GM12878 (cell line): ENCODE measurements at regions not wholly inside any gene's neighbourhood (a gene's known extent, or its start where the extent isn't known, plus 50 kb on each side); places are given as distances from the start of the nearest gene placed in this dataset.

Experiments
- ATAC-seq: fragments of 200-7000 bp; cut with Tn5 transposase; 3 replicates; pipeline ENCODE4 v1.9.1; 2020; ENCODE audit warnings: mild to moderate bottlenecking, moderate library complexity
- BruUV-seq: library from RNA; stranded (reverse); fragments of 400-500 nt; replicated peaks from 2 replicates; lab custom pipeline; 2021; lab: Mats Ljungman, UMichigan
- CTCF ChIA-PET: fragments of 300-600 bp; sonication (Branson Sonifier 250); formaldehyde crosslinking; extraction: SDS; loops from one replicate; lab custom pipeline; 2021; ENCODE audit warnings: inconsistent platforms; lab: Yijun Ruan, JAX
- POLR2A ChIA-PET: fragments of 350-600 bp; formaldehyde crosslinking; extraction: SDS; loops from one replicate; lab custom pipeline; 2021; ENCODE audit warnings: inconsistent platforms; lab: Charles Lee
- RAD21 ChIA-PET: fragments of 300-600 bp; sonication (Branson Sonifier 250); formaldehyde crosslinking; loops from one replicate; lab custom pipeline; 2023; ENCODE audit warnings: antibody characterized with exemption; ENCODE audit not compliant: unreplicated experiment; lab: Charles Lee
- SMC1A ChIA-PET: fragments of 300-600 bp; sonication (Branson Sonifier 250); formaldehyde crosslinking; loops from one replicate; lab custom pipeline; 2023; ENCODE audit not compliant: unreplicated experiment, uncharacterized antibody; lab: Charles Lee
- DNase-seq: peaks from one replicate; pipeline ENCODE4 v3.0.0-alpha.2; 2011; ENCODE audit warnings: low read depth, low spot score
- FAIRE-seq: peaks from 3 replicates; lab custom pipeline; 2011; peaks lifted over from hg19 to GRCh38; lab: Jason Lieb, UNC
- H2AFZ ChIP-seq: 2 replicates; pipeline ENCODE4 v1.6.0; 2011; ENCODE audit warnings: low read depth, low read length, control low read depth; ENCODE audit not compliant: control insufficient read depth
- H3K27ac ChIP-seq: 2 replicates; pipeline ENCODE4 v1.5.1; 2011; ENCODE audit warnings: control low read depth; ENCODE audit not compliant: control insufficient read depth, insufficient read depth
- H3K27me3 ChIP-seq, 2 experiments: replicated peaks in 1 of 2; 2 replicates each; pipeline versions ENCODE4 v1.6.0 to v1.6.1; 2011; ENCODE audit warnings: low read length in 1 of 2; ENCODE audit not compliant: control insufficient read depth in 2 of 2, insufficient read depth in 2 of 2
- H3K36me3 ChIP-seq, 2 experiments: 2 replicates each; pipeline ENCODE4 v1.5.1; 2011; ENCODE audit warnings: low read length in 1 of 2; ENCODE audit not compliant: control insufficient read depth in 2 of 2, insufficient read depth in 2 of 2
- H3K4me1 ChIP-seq: 2 replicates; pipeline ENCODE4 v1.6.1; 2011; ENCODE audit warnings: mild to moderate bottlenecking, low read length, moderate library complexity, mixed read lengths; ENCODE audit not compliant: control insufficient read depth, insufficient read depth
- H3K4me2 ChIP-seq: 2 replicates; pipeline ENCODE4 v1.6.0; 2011; ENCODE audit warnings: control low read depth; ENCODE audit not compliant: control insufficient read depth, insufficient read depth
- H3K4me3 ChIP-seq: fragments of 200-600 bp; sonication (generic); 2 replicates; pipeline ENCODE4 v1.5.1; 2016
- H3K79me2 ChIP-seq: 2 replicates; pipeline ENCODE4 v1.6.0; 2011; ENCODE audit warnings: low read length; ENCODE audit not compliant: control insufficient read depth, insufficient read depth
- H3K9ac ChIP-seq: 2 replicates; pipeline ENCODE4 v1.8.0; 2011; ENCODE audit warnings: low read length, control low read depth, mixed read lengths; ENCODE audit not compliant: control insufficient read depth, insufficient read depth
- H3K9me3 ChIP-seq: replicated peaks from 3 replicates; pipeline ENCODE4 v1.5.1; 2011; ENCODE audit warnings: mild to moderate bottlenecking, low read length; ENCODE audit not compliant: control insufficient read depth, insufficient read depth
- H4K20me1 ChIP-seq: 2 replicates; pipeline ENCODE4 v1.6.0; 2011; ENCODE audit not compliant: control insufficient read depth, insufficient read depth
- BMI1 ChIP-seq: fragments of 450-650 bp; IDR thresholded peaks from 2 replicates; pipeline ENCODE4 v1.6.1; 2016; ENCODE audit warnings: mild to moderate bottlenecking, moderate library complexity, borderline replicate concordance
- CBX5 ChIP-seq: sonication (generic); IDR thresholded peaks from 2 replicates; pipeline ENCODE4 v1.6.1; 2016; ENCODE audit warnings: low read depth, moderate library complexity, mild to moderate bottlenecking, inconsistent platforms
- CEBPB ChIP-seq, 2 experiments: fragments of 150-350 bp in 1 of 2; IDR thresholded peaks; 2 replicates each; pipeline ENCODE4 v1.6.1; 2012 to 2014; ENCODE audit warnings: low read depth in 2 of 2, low read length in 2 of 2, borderline replicate concordance in 1 of 2, inconsistent platforms in 1 of 2
- GABPA ChIP-seq: IDR thresholded peaks from 2 replicates; pipeline ENCODE4 v1.6.1; 2014; ENCODE audit warnings: antibody characterized with exemption, low read depth, mild to moderate bottlenecking, inconsistent platforms
- HCFC1 ChIP-seq: fragments of 150-350 bp; IDR thresholded peaks from 2 replicates; pipeline ENCODE4 v1.6.1; 2014; ENCODE audit warnings: low read length
- JUNB ChIP-seq: IDR thresholded peaks from 2 replicates; pipeline ENCODE4 v1.6.1; 2016; ENCODE audit warnings: antibody characterized with exemption, mild to moderate bottlenecking
- MEF2A ChIP-seq: IDR thresholded peaks from 2 replicates; pipeline ENCODE4 v1.6.1; 2011; ENCODE audit warnings: low read depth, mild to moderate bottlenecking, low read length, moderate library complexity; ENCODE audit not compliant: insufficient read depth
- MTA3 ChIP-seq: IDR thresholded peaks from 2 replicates; pipeline ENCODE4 v1.6.1; 2012; ENCODE audit warnings: low read length, inconsistent platforms, borderline replicate concordance
- NRF1 ChIP-seq: conservative IDR thresholded peaks from 2 replicates; pipeline ENCODE4 v1.6.1; 2011; ENCODE audit warnings: mild to moderate bottlenecking, low read depth, low read length, improper control_type of control experiment
- PAX8 ChIP-seq: fragments of 450-650 bp; IDR thresholded peaks from 2 replicates; pipeline ENCODE4 v1.6.1; 2017; ENCODE audit warnings: mild to moderate bottlenecking, moderate library complexity
- SIX5 ChIP-seq: IDR thresholded peaks from 2 replicates; pipeline ENCODE4 v1.6.1; 2011; ENCODE audit warnings: mild to moderate bottlenecking, low read depth, low read length, moderate library complexity; ENCODE audit not compliant: severe bottlenecking
- ZBTB40 ChIP-seq: fragments of 450-650 bp; IDR thresholded peaks from 2 replicates; pipeline ENCODE4 v1.6.1; 2016; ENCODE audit warnings: mild to moderate bottlenecking, moderate library complexity, borderline replicate concordance
- WGBS: methylation state at CpG from one replicate; pipeline ENCODE4 v1.1.6; 2016; ENCODE audit warnings: low lambda C conversion rate; ENCODE audit not compliant: insufficient replicate concordance, insufficient coverage; ENCODE audit errors: missing lambda C conversion rate; 5-methylcytosine and 5-hydroxymethylcytosine counted together
- in situ Hi-C: fragments of 300-500 bp; cut with MboI; formaldehyde crosslinking; loops from 9 replicates; pipeline ENCODE4 v1.14.3; 2018; ENCODE audit warnings: mixed read lengths
- intact Hi-C: fragments of 100-400 bp; cut with micrococcal nuclease; formaldehyde crosslinking; loops from one replicate; pipeline ENCODE4 v1.14.2; 2022; ENCODE audit not compliant: unreplicated experiment
- TF ChIP-seq, protein P1 (sequence below): fragments of 450-650 bp; IDR thresholded peaks from 2 replicates; pipeline ENCODE4 v1.6.1; 2018; ENCODE audit warnings: borderline replicate concordance, mild to moderate bottlenecking; ENCODE audit not compliant: partially characterized antibody

DNA sequence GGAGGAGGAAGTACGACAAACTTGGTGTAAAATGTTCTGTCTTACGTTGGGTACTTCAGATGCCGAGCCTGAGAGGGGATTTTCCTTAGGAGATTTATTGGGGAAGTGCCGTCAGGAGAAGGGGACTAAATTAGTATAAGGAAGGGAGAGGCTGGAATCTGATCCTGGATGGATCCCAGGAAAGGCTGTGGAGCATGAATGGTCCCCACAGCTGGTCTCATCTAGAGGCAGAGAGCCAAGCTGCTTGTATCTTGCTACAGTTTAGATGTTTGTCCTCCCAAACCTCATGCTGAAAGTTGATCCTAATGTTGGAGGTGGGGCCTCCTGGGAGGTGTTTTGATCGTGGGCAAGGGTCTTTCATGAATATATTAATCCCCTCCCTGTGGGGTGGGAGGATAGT lies 798.4 kb upstream of the EEF2KMT start:
- intact Hi-C loops, result no loop called here
- no peak for FAIRE-seq

DNA sequence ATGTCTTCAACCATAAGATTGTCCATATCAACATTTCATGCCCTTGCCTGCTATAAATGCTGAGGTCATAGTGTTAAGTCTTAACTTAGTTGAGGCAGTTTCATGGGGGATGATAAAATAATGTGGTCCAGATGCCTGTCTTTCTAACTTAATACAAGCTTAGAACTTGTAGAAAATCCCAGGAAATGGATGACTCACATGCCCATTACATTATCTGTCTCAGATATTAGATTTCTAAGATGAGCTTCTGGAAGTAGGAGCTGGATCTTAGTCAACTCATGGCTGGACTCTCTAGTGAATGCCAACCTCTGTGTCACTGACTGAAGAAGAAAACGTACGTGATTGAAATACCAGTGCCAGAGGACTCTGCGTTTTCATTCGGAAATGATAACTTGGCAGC lies 797.5 kb upstream of the EEF2KMT start:
- ChIA-PET RAD21 (no interaction called here), POLR2A (no interaction called here), CTCF (no interaction called here), SMC1A (no interaction called here)
- in situ Hi-C loops, result no loop called here
- FAIRE-seq, result no peak
- Histone ChIP-seq H3K36me3 (no peaks in the 10 kb centered on the region), H3K27me3 (no peaks in the 10 kb centered on the region), H3K4me2 (no peak overlapping the region), H3K9ac (no peak overlapping the region), H2AFZ (no peak overlapping the region), H3K4me1 (no peaks in the 10 kb centered on the region), H3K27ac (no peak overlapping the region), H3K4me3 (no peak overlapping the region), H4K20me1 (no peaks in the 10 kb centered on the region), H3K9me3 (no peaks in the 10 kb centered on the region; the same call in 2 of the 3 replicates), H3K79me2 (no peaks in the 10 kb centered on the region)
- no peak for DNase-seq
- no TSS peak for BruUV-seq
- no peak for ATAC-seq
- intact Hi-C loops, result no loop called here
- WGBS, result 9% methylated on average over 4 of the region's 4 CpGs
- TF ChIP-seq, protein P1, sequence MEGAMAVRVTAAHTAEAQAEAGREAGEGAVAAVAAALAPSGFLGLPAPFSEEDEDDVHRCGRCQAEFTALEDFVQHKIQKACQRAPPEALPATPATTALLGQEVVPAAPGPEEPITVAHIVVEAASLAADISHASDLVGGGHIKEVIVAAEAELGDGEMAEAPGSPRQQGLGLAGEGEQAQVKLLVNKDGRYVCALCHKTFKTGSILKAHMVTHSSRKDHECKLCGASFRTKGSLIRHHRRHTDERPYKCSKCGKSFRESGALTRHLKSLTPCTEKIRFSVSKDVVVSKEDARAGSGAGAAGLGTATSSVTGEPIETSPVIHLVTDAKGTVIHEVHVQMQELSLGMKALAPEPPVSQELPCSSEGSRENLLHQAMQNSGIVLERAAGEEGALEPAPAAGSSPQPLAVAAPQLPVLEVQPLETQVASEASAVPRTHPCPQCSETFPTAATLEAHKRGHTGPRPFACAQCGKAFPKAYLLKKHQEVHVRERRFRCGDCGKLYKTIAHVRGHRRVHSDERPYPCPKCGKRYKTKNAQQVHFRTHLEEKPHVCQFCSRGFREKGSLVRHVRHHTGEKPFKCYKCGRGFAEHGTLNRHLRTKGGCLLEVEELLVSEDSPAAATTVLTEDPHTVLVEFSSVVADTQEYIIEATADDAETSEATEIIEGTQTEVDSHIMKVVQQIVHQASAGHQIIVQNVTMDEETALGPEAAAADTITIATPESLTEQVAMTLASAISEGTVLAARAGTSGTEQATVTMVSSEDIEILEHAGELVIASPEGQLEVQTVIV, result no peak
- no peak for TF ChIP-seq JUNB
- no peak for TF ChIP-seq CEBPB (IDR thresholded peaks at IDR 0.05; ENCODE audit: borderline replicate concordance in 1 of 2, low read depth in 2 of 2, low read length in 2 of 2)
- TF ChIP-seq GABPA, result no peak
- no peak for TF ChIP-seq ZBTB40
- no peak for TF ChIP-seq NRF1
- no peak for TF ChIP-seq MTA3
- TF ChIP-seq MEF2A, result no peak
- no peak for TF ChIP-seq SIX5
- no peak for TF ChIP-seq BMI1
- TF ChIP-seq CBX5, result no peak
- no peak for TF ChIP-seq PAX8

More for the DNA sequence above, 798.4 kb upstream of the EEF2KMT start:
- Histone ChIP-seq H3K4me3 (no peak overlapping the region), H3K27me3 (no peaks in the 10 kb centered on the region), H2AFZ (no peak overlapping the region), H3K9me3 (no peaks in the 10 kb centered on the region; the same call in 2 of the 3 replicates), H3K9ac (no peak overlapping the region), H3K79me2 (no peaks in the 10 kb centered on the region), H3K36me3 (no peaks in the 10 kb centered on the region), H3K4me2 (no peak overlapping the region), H4K20me1 (no peaks in the 10 kb centered on the region), H3K4me1 (no peaks in the 10 kb centered on the region), H3K27ac (no peak overlapping the region)
- DNase-seq (no peak), ATAC-seq (no peak)
- POLR2A ChIA-PET, result no interaction called here
- RAD21 ChIA-PET, result no interaction called here
- TF ChIP-seq HCFC1, result no peak
- CTCF ChIA-PET, result no interaction called here
- WGBS, result 21% methylated on average over 4 of the region's 5 CpGs
- in situ Hi-C loops, result no loop called here
- no TSS peak for BruUV-seq
- SMC1A ChIA-PET, result no interaction called here
